Spleen (tissue), 11 donors: ENCODE measurements at regions not wholly inside any gene's neighbourhood (a gene's known extent, or its start where the extent isn't known, plus 50 kb on each side); places are given as distances from the start of the nearest gene placed in this dataset.

Source experiments
- DNase-seq: peaks from one replicate; pipeline ENCODE4 v3.0.0-alpha.2; 2020
- H3K27ac ChIP-seq, 8 donors: fragments of 200-600 bp; sonication (generic) in 7 of 8; 1 replicate in 4 of 8; 2 replicates in 4 of 8; pipeline versions ENCODE4 v1.5.0 to v1.8.0; 2016 to 2021; ENCODE audit warnings: inconsistent platforms in 4 of 8, mild to moderate bottlenecking in 4 of 8, moderate library complexity in 1 of 8
- H3K27me3 ChIP-seq, 7 donors: fragments of 200-600 bp; sonication (generic) in 6 of 7; replicated peaks in 1 of 7; 1 replicate in 4 of 7; 2 replicates in 3 of 7; pipeline versions ENCODE4 v1.5.0 to v1.8.0; 2016 to 2021; ENCODE audit warnings: inconsistent platforms in 3 of 7, mild to moderate bottlenecking in 1 of 7
- H3K36me3 ChIP-seq, 6 donors: fragments of 200-600 bp; sonication (generic) in 5 of 6; 1 replicate in 4 of 6; 2 replicates in 2 of 6; pipeline versions ENCODE4 v1.5.0 to v1.8.0; 2016 to 2021; ENCODE audit warnings: inconsistent platforms in 2 of 6
- H3K4me1 ChIP-seq, 6 donors: fragments of 200-600 bp; sonication (generic) in 5 of 6; 1 replicate in 3 of 6; 2 replicates in 3 of 6; pipeline versions ENCODE4 v1.5.0 to v1.8.0; 2016 to 2021; ENCODE audit warnings: inconsistent platforms in 3 of 6
- H3K4me3 ChIP-seq, 8 donors: fragments of 200-600 bp; sonication (generic) in 7 of 8; 1 replicate in 4 of 8; 2 replicates in 4 of 8; pipeline versions ENCODE4 v1.5.0 to v1.8.0; 2016 to 2021; ENCODE audit warnings: inconsistent platforms in 4 of 8, mild to moderate bottlenecking in 4 of 8, moderate library complexity in 2 of 8
- H3K9me3 ChIP-seq, 8 donors: fragments of 200-600 bp; sonication (generic) in 7 of 8; 1 replicate in 4 of 8; 2 replicates in 4 of 8; pipeline versions ENCODE4 v1.5.0 to v1.8.0; 2016 to 2021; ENCODE audit warnings: inconsistent platforms in 4 of 8
- POLR2A ChIP-seq, 3 donors: fragments of 450-650 bp; IDR thresholded peaks; one replicate each; pipeline ENCODE4 v1.5.1; 2017; ENCODE audit warnings: antibody characterized with exemption in 3 of 3, mild to moderate bottlenecking in 1 of 3
- POLR2AphosphoS5 ChIP-seq, 3 donors: sonication (generic); formaldehyde crosslinking; IDR thresholded peaks; one replicate each; pipeline ENCODE4 v1.5.1; 2017; ENCODE audit warnings: antibody characterized with exemption in 3 of 3
- WGBS, 5 donors: extraction: QIAGEN DNeasy Blood & Tissue Kit in 3 of 5; methylation state at CpG; one replicate each; pipeline versions ENCODE4 v1.1.5 to v1.1.7; 2013 to 2018; 5-methylcytosine and 5-hydroxymethylcytosine counted together
- intact Hi-C: fragments of 100-400 bp; cut with DNase I; formaldehyde crosslinking; loops from one replicate; pipeline ENCODE4 v1.15.0; 2023; ENCODE audit warnings: low total_unique reads
- TF ChIP-seq, protein P1 (sequence below), 11 experiments: fragments of 200-600 bp in 7 of 11; fragments of 450-650 bp in 4 of 11; sonication (generic) in 4 of 11; IDR thresholded peaks in 8 of 11; conservative IDR thresholded peaks in 3 of 11; 1 replicate in 7 of 11; 2 replicates in 4 of 11; pipeline versions ENCODE4 v1.4.0 to v1.8.0; 2016 to 2021; ENCODE audit warnings: antibody characterized with exemption in 11 of 11, inconsistent platforms in 4 of 11, mild to moderate bottlenecking in 1 of 11
- donor health status: healthy with polysubstance abuse.
- donor health status: DM: no; HTN: no; CAD: no; lungs with moderate emphysema.
- donor health status: DM: no; HTN: no; CAD: no.
- donor health status: Bipolar disorder and iron deficiency.
- donor health status: healthy.
- donor health status: DM: no; HTN: no; CAD: no.
- donor health status: DM: yes; HTN: yes; CAD: no.

DNA sequence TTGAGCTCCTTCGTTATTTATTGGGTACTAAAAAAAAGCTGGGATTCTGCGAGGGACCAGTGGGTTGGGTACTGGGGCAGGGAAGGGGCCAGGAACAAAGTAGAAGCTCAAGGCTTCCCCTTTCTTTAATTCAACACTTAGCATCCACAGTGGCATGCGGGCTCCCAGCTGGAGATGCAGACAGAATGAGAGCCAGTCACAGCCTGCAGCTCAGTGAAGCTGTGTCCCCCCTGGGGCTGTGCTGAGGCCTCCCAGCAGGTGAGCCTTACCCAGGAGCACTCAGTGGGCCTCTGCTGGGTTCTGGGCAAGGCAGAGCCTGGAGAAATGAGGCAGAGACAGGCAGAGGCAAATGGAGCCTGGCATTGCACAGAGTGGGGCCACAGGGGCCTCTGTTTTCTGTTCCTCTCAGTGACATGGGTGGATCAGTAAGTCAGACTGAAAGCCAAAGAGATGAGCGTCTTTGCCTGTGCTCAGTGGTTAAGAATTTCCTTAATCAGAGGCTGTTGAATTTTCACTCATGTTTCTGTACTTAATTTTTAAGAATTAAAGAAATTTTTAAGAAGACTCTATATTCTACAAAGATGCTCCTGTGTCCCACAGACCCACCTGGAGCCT is 181.4 kb upstream of the RBPJ start:
- DNase-seq, result no peak
- Histone ChIP-seq H3K4me3 (no peak overlapping the region), H3K27me3 (no peaks in the 10 kb centered on the region), H3K4me1 (peaks cover 0 to 8% (median 0%) of the 10 kb centered on the region in 6 donors), H3K27ac (no peak overlapping the region), H3K36me3 (no peaks in the 10 kb centered on the region), H3K9me3 (no peaks in the 10 kb centered on the region)
- intact Hi-C loops, result no loop called here
- TF ChIP-seq, protein P1, sequence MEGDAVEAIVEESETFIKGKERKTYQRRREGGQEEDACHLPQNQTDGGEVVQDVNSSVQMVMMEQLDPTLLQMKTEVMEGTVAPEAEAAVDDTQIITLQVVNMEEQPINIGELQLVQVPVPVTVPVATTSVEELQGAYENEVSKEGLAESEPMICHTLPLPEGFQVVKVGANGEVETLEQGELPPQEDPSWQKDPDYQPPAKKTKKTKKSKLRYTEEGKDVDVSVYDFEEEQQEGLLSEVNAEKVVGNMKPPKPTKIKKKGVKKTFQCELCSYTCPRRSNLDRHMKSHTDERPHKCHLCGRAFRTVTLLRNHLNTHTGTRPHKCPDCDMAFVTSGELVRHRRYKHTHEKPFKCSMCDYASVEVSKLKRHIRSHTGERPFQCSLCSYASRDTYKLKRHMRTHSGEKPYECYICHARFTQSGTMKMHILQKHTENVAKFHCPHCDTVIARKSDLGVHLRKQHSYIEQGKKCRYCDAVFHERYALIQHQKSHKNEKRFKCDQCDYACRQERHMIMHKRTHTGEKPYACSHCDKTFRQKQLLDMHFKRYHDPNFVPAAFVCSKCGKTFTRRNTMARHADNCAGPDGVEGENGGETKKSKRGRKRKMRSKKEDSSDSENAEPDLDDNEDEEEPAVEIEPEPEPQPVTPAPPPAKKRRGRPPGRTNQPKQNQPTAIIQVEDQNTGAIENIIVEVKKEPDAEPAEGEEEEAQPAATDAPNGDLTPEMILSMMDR (IDR thresholded peaks at IDR 0.05 in 8 of 11, conservative IDR thresholded peaks at IDR 0.05 in 3 of 11), result no peak
- TF ChIP-seq POLR2AphosphoS5 (IDR thresholded peaks at IDR 0.05) (no peak), POLR2A (IDR thresholded peaks at IDR 0.05) (no peak)
- 78 to 92% (median 86%) methylated on average over 4 of the region's 4 CpGs for WGBS, 5 donors

DNA sequence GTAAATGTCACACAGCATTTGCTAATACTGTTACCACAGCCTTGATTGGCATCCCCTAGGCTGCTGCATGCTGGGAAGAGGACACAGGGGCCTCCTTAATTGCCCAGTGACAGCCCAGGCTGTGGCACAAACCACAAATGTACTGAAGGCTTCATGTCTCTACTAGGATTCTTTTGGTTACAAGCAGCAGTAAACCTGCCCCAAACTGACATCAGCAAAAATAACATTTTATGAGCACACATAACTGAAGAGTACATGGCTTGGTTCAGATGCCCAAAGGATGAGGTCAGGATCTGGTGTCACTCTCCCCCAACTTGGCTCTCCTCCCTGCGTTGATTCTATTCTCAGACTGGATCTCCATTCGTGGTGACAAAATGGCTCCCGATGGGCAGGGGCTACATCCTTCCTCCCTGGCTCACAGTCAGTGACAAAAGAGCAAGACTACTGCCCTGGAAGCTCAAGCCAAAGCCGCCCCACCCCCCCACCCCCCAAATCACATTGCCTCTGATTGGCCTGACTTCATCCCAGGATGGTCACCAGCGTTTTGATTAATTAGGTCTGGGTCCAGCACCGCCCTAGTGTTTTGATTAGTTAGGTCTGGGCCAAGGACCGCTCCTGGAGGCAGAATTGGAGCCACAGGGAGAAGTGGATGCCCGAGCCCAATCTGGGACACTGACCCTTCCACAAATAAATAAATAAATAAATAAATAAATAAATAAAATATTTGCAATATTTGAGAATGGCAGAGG is 180.5 kb upstream of the RBPJ start:
- H3K36me3 ChIP-seq, result no peaks in the 10 kb centered on the region
- peaks cover 0 to 8% (median 0%) of the 10 kb centered on the region in 6 donors for H3K4me1 ChIP-seq
- no peak overlapping the region for H3K4me3 ChIP-seq
- no peaks in the 10 kb centered on the region for H3K9me3 ChIP-seq
- 85 to 93% (median 90%) methylated on average over 8 of the region's 8 CpGs for WGBS, 5 donors
- TF ChIP-seq POLR2AphosphoS5 (IDR thresholded peaks at IDR 0.05) (no peak), POLR2A (IDR thresholded peaks at IDR 0.05) (no peak)
- TF ChIP-seq, protein P1 (IDR thresholded peaks at IDR 0.05 in 8 of 11, conservative IDR thresholded peaks at IDR 0.05 in 3 of 11), result no peak
- H3K27me3 ChIP-seq, result no peaks in the 10 kb centered on the region
- H3K27ac ChIP-seq, result peak overlapping the region in 4 of 8 donors; percentile 69 to 79 (median 70)
- intact Hi-C loops, result no loop called here
- no peak for DNase-seq

DNA sequence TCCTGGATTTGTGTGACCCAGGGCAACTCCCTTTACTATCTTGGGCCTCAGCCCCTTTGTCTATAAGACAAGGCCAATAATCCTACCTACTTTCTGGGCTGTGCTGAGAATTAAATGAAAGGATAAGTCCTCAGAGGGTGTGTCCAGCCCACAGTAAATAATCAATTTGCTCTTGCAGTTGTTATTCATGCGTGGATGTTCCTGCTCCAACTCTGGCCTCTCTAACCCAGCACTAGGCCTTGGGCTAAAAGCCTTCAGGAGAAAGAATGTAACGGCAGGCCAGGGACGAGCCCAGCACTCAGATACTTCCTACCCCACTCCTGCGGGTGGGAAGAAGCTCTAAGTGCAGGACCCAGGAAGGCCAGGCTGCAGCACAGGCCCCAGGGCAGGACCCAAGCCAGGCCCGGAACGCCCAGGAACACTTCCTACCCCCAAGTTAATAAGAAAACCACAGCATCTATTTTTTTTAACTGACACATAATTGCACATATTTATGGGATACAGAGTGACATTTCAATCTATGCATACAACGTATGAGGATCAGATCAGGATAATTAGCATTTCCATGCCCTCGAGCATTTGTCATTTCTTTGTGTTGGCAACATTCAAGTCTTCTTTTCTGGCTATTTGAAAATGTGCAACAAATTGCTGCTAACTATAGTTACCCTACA is 179.6 kb upstream of the RBPJ start:
- H3K27ac ChIP-seq, result peak overlapping the region in 5 of 8 donors; percentile 44 to 79 (median 70)
- no peak for DNase-seq
- H3K36me3 ChIP-seq, result no peaks in the 10 kb centered on the region
- no peaks in the 10 kb centered on the region for H3K27me3 ChIP-seq
- no peaks in the 10 kb centered on the region for H3K9me3 ChIP-seq
- intact Hi-C loops, result no loop called here
- WGBS, 5 donors, result 78 to 92% (median 81%) methylated on average over 8 of the region's 8 CpGs
- H3K4me3 ChIP-seq, result no peak overlapping the region
- peaks cover 0 to 8% (median 0%) of the 10 kb centered on the region in 6 donors for H3K4me1 ChIP-seq
- TF ChIP-seq, protein P1 (IDR thresholded peaks at IDR 0.05 in 8 of 11, conservative IDR thresholded peaks at IDR 0.05 in 3 of 11), result no peak
- TF ChIP-seq POLR2AphosphoS5 (IDR thresholded peaks at IDR 0.05) (no peak), POLR2A (IDR thresholded peaks at IDR 0.05) (no peak)
